ENCODE measurements at regions not wholly inside any gene's neighbourhood (a gene's known extent, or its start where the extent isn't known, plus 50 kb on each side); places are given as distances from the start of the nearest gene placed in this dataset.

DNA sequence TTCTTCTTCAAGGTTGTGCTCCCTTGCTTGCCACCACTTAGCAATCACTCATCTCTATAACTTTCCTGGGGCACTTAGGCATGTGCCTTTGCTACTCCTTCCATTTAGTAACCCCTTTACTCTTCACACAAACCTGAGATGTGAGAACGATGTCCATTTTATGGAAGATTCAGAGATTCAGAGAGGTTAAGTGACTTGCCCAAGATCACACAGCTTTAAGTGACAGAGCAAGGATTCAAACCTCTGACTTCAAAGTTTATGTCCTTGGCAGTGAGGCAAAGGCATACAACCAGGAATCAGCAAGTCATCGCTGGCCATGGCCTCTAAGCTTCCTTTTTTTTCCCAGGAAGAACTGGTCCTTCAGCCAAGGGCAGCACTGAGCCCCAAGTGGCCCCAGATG, 56.0 kb upstream of the GALNT10 start:
- TF ChIP-seq, protein P1, sequence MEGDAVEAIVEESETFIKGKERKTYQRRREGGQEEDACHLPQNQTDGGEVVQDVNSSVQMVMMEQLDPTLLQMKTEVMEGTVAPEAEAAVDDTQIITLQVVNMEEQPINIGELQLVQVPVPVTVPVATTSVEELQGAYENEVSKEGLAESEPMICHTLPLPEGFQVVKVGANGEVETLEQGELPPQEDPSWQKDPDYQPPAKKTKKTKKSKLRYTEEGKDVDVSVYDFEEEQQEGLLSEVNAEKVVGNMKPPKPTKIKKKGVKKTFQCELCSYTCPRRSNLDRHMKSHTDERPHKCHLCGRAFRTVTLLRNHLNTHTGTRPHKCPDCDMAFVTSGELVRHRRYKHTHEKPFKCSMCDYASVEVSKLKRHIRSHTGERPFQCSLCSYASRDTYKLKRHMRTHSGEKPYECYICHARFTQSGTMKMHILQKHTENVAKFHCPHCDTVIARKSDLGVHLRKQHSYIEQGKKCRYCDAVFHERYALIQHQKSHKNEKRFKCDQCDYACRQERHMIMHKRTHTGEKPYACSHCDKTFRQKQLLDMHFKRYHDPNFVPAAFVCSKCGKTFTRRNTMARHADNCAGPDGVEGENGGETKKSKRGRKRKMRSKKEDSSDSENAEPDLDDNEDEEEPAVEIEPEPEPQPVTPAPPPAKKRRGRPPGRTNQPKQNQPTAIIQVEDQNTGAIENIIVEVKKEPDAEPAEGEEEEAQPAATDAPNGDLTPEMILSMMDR (IDR thresholded peaks at IDR 0.05): no peak
- TF ChIP-seq POLR2AphosphoS5 (IDR thresholded peaks at IDR 0.05; ENCODE audit: insufficient read depth in 1 of 2, low read depth in 1 of 2) (no peak), POLR2A (IDR thresholded peaks at IDR 0.05) (no peak)
